GF-D8 (cell line): ENCODE measurements at regions not wholly inside any gene's neighbourhood (a gene's known extent, or its start where the extent isn't known, plus 50 kb on each side); places are given as distances from the start of the nearest gene placed in this dataset.

ENCODE experiments used
- DNase-seq: peaks from one replicate; lab custom pipeline; 2025; lab: John Stamatoyannopoulos, UW

DNA sequence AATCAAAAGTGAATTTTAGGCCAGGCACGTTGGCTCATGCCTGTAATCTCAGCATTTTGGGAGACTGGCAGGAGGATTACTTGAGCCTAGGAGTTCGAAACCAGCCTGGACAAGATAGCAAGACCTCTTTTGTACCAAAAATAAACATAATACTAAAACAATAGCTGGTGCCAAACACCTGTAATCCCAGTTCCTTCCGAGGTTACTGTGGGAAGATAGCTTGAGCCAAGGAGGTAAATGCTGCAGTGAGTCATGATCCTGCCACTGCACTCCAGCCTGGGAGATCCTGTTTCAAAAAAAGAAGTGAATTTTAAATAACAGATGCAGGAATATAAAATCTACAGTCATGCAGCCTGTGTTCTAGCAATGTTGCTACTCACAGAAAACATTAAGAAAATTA lies 488.3 kb downstream of the PPARGC1A start:
- no peak for DNase-seq

DNA sequence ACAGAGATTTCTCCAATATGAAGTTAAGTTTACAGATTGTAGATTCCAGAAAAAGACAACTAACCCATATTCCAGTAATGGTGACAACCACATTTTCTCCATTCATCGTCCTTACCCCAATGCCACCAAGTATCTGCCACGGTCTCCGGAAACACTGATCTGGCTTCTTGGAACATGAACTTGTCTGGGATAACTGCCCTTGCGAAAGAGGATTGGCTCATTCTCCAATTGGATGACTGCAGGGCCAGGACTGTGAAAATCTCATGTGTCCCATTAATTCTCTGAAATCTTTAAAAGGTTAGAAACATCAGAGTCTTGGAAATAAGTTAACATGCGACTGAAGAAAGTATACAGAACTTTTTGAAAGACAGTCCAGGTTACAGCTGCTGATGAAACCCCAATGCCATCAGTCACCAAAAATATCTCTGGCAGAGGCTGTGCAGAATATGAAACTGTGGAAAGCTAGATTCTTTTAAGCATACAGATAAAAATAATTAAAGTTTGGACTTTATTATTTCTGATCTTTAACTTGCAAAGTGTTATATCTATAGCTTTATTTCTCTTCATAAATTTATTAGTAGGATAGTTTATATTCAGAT lies 496.9 kb downstream of the PPARGC1A start:
- DNase-seq = no peak

DNA sequence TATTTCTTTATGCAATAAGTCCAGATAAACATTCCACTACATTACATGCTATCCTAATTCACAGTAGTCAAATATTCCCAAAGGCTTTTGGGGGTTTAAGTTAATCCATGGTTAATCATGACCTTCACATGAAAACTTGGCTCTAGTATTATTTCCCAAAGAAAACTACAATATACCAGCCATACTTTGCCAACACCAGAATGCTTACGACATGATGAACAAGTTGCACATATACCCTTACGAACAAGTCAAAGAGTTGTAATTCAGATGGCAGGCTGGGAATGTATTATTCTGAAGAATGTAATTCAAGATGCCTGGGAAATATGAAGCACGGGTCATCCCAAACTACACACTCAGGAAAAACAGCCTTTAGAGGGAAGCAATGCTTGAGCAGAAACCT lies 499.6 kb downstream of the PPARGC1A start:
- DNase-seq = no peak

DNA sequence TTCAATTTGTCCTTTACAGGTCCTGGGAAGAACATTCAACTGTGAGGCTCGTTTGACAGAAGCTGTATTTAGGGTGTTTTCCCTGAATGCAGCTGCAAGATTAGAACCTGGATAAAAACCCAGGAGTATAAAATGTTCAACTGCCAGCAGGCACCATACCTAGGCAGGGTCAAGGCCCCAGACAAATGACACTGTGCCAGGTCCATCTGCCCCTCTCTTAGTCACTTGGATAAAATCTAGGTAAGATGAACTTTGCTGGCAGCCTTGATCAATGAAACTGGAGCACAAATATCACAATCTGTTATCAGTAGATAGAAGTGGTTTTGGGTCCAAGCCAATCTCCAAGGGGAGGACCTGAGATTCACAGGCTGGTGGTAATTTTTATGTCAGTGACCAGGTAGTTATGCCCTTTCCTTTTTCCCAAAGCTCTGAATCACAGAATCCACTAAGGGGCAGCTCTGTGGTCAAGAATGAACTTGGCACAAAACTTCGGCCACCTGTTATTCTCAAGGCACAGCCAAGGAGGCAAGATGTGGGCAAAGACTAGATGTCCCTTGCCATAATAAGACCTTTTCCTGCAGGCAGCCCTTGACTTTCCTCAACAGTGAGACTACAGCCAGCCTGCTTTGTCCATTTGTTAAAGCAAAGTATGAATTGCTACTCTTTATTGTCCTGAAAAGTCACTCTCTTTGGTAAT lies 501.0 kb downstream of the PPARGC1A start:
- no peak for DNase-seq

DNA sequence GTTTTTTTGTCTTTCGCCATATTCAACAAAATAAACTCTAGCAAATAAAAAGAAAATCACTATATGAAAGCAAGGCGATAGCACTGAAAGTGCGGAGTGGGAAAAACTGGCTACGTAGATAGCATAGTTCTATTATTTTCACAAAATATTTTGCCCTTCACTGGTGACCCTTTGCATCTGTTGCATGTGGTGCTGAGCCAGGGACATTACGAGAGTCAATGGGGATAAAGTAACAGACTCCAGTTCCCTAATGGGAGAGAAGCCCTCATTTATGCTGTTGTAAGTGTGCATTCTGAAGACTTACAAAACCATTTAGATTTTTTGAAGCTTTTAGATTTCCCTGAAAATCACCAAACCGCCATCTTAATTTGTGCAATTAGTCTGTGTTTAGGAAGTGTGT lies 501.6 kb downstream of the PPARGC1A start:
- DNase-seq = no peak

DNA sequence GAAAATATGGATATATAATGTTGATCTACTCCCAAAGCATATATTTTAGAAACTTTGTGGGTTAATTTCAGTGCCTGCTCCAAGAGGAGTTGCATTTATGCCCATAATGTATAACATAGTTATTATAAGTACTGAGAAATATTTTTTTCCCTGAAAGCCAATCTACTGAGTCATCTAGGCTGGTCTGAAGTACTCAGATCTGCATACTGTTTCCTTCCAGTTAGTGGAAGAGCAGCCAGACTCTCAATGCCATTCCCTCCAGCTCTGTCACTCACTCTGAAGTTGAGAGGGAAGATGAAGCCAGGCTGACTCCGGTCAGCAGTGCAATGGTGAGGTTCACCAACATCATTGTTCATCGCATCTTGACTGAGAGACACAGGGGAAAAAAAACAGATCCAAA lies 505.1 kb downstream of the PPARGC1A start:
- DNase-seq = no peak

DNA sequence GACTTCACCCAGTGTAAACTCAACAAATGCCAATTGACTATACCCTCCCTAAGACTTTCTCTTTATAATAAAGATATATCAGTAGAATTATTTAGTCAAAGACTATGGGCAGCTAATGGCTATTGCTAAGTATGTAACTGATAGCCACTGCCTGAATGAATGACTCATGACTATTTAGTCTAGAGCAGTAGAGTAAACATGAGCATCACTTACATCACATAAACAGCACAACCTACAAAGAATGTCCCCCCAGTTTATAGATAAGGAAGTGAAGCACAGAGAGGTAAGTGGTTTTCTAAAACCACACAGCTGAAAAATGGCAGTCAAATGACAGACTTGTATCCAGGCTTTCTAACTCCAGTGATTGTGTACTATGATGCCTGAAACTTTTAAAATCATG lies 507.0 kb downstream of the PPARGC1A start:
- no peak for DNase-seq

DNA sequence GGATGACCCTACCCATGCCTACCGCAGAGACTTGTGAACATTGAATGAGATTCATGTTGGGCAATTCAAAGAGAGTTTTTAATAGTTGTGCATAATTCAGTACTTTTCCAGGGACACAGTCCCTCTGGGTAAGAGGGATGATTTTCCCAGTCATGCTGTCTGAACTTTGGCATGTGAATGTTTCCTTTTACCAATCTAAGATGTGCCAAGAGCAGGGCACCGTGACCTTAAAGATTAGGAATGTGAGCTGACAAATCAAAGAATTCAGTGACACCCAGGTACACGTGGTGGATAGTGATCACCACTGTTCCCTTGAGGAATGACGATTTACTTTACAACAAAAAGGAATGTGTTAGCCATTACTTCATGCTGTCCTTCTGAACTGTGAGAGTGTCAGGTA lies 515.6 kb downstream of the PPARGC1A start:
- no peak for DNase-seq

DNA sequence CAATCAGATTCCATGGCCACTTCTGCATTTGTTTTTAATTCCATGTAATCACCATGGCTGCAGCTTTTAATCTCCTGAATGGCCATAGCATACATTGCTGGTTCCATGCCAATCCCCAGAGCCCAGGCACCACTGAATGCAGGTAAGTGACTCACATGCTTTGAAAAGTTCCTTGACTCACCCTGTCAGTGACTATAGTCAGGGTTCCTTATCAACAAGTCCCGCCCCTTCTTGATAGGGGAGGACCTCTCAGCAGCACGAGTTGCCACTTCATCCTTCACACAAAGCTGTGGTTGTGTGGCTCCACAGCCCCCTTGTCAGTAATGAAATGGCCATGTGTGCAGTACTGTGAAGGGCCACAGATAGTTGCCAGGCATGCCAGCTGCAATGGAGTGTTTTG lies 516.6 kb downstream of the PPARGC1A start:
- DNase-seq = no peak

DNA sequence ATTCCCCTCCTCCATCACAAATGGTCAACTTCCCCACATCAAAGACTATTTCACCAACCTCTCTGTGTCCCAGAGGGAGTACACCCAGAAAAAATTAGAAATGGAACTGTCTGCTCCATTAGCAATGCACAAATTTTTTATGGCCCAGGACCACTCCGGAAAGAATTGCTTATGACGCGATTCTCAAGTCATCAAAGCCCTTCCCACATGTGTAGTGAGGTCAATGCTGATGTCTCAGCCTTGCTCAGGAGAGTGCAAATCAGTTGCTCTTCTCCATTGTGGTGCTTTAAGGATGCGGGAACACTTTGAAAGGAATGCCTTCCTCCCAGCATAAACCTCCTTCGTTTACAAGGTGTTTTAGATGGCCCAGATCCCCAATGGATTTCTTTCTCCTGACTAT lies 518.3 kb downstream of the PPARGC1A start:
- no peak for DNase-seq

DNA sequence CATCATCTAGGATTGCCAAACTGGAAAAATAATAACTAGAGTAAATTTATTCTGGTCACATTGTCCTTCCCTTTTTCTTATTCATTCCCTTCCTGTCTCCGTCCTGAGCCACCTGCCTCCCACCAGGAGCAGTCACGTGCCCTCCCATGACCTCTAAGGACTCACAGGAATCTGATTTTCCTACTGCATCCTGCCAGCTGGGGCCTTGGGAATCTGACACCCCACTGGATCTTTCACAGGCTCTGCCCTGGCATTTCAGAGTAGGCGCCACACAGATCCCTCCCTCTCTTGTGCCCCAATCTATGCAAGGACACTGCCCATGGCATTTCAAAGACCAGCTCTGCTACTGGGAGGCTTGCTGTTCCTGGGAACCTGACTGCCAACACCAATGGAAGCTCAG lies 520.5 kb downstream of the PPARGC1A start:
- DNase-seq = no peak

DNA sequence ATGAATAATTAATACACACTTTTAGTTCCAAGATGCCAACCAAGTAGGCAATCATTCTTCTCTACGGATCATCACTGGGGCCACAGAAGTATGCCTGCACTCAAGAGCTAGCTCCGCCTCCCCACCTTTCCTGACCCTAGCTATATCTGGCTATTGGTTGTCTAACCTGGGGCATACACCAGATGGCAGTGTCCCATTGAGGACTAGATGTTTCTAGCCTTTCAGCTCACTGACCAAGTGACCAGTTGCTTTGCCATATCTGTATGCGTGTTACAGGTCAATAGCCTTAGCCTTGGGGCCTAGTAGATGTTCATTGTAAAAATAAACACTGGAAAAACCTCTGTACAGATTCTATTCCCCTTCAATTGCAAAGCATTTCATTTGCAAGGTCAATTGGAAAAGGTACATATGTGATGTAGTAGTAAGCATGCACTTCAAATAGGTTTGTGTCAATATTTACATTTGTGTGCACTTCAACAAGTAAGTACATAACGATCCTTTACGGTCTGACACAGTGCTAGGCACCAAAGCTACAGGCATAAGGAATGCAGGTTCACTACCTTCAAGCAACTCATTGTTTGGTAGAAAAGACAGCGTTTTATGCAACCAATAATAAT lies 521.7 kb downstream of the PPARGC1A start:
- DNase-seq = no peak

DNA sequence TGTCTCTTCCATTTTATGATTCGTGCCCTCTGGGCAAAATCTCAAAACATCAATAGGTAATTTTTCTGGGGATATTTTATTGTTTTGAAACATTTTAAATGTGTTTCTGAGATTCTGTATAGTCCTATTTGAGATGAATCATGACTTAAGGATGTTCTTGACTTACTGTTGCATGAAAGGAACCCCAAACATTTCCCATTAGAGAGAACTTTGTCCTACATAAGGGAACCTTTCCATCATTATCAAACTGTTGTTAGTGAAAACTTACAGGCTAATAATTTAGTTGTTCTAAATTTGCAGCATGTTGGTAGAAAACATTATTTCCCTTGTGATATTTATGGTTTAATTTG lies 523.3 kb downstream of the PPARGC1A start:
- DNase-seq = no peak

DNA sequence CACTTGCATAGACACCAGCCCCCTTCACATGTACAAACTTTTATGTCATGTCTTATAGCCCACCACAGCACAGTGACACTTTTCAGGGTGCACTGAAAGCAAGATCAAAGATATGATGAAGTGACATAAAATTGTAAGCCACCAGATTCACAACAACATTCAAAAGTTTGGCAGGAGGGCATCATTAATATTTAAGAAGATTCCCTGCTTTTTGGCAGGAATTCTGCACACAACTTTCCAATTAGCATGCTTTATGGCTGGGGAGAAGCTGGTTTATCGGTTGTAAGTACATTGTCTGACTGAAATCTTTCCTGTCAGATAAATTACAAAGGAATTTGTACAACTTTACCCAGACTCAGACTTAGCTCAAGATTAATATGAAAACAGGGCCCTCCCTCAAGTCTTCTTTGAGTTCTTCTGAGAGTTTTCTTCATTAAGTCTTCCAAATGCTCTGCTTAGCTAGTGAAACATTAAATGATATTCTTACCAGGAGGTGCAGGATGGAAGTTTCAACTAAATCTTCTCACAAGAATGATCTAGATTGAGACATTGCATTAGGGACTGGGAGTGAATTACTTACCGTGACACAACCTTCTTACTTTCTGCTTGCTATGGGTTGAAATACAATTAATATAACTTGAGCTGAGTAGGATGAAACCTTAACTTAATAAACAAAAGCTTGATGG lies 523.8 kb downstream of the PPARGC1A start:
- no peak for DNase-seq

DNA sequence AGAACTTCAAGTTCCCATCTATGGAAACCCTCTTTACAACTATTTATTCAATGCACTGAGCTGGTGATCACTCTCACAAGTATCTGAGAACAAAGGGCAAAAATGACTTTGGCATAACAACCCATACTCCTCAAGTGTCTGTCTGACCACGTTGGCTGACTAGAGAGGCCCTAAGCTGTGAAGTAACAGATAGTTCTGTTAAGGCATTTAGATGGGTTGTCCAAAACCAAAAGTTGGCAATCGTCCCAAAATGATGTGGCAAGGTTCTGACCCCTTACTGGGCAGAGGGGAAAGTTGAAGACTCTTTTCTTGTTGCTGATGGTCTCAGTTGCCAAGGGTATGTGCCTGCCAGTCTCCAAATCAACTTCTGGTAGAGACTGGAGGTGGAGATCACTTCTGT lies 524.8 kb downstream of the PPARGC1A start:
- no peak for DNase-seq

DNA sequence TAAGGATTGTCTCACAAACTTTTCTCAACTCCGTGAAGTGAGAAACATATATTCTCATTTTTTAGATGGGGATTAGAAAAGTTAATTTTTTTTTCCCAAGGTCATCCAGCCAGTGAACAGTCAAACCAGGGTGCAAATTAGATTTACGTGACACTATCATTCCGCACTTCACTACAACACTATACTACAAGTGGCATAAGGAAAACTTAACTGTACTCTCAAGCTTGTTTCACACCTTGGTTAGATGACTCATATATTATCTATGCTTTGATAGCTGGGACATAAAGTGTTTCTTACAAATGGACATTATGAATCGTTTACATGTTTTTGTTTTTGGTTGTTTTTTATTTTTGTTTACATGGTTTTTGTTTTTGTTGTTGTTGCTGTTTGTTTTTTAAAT lies 525.7 kb downstream of the PPARGC1A start:
- no peak for DNase-seq

DNA sequence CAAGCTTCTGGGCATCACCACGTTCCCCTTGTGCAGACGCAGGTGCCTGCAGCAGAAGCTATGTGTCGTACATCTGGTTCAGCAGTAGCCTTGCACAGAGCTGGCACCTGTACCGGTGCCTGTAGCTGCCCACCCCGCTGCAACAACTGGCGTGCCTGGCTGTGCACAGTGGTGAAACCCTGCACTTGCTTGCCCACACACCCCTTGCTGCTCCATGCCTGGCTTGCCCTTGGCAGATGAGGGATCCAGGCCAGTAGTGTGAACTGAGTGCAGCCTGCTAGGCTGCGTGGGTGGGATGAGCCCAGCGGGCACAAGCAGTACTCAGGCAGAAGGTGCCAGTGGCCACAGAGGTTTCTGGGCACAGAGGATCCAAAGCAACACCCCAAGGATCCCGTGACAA lies 528.4 kb downstream of the PPARGC1A start:
- DNase-seq = no peak

DNA sequence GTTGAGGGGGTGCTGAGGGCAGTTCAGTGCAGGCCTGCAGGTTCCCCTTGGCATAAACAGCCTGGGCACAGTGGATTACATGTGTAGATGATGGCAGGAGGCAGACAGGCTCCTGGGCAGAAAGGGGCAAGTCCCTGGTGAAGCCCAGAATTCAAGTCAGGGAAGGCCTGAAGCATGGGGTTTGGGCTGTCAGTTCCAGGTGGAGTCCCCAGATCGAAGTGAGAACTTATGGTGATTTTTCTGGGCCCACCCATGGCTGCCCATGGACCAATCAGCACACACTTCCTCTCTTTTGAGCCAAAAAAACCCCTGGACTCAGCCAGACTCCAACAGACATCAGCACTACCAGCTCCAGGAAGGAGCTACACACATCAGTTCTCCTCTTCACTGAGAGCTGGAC lies 529.1 kb downstream of the PPARGC1A start:
- no peak for DNase-seq

DNA sequence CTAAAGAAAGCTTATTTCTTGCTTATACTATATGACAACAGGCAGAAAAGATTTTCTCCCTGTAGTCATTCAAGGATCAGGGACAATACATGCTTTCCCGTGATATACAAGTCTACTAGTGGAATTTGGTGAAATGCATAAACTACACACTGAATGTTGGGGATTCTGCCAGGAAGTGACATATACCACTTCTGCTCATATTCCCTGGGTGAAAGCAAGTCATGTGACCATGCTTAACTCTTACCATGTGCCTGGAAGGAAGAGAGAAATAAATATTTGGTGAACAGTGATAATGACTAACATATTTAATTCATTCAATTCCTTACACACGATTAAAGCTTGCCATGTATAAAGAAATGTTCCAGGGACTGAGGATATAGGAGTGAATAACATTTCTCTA lies 534.6 kb downstream of the PPARGC1A start:
- no peak for DNase-seq

DNA sequence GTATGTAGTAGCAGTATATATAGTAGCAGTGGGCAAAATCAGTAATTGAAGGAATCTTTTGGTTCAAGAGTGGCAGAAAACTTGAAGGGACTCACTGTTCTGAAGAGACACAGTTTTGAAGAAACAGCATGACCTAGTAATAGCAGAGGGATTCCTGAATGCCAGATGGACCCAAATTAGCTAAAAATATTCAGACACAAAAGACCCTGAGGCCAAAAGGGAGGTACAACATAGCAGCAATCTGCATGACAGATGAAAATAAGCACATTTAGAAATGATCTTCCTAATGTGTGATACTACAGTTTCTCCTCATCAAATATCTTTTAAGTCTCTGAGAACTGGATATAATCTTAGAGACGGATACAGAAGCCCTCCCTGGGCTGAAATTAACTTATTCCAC lies 536.6 kb downstream of the PPARGC1A start:
- DNase-seq = no peak

DNA sequence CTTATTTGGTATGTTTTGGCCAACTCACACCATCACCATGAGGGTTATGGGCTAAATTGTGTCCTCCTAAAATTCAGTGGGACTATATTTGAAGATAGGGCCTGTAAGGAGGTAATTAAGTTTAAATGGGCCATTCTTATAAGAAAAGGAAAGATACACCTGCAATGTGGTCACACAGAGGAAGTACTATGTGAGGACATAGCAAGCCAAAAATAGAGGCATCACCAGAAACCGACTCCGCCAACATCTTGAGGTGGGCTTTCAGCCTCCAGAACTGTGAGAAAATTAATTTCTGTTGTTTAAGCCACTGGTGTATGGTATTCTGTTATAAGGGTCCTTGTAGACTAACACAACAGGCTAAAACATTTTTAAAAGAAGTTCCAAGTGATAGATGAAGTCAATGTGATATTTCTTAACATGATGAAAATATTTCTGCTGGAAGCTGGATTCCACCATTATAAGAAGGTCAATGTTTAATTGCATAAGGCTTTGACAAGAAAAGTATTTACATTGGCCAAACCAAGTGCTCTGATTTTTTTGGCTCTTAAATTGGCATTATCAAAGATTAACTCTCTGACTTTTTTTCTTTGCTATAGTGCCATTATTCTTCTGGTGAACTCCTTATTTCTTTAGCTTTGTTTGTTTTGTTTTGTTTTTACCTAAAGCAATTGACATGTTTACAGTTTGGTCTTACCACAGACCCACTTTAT lies 540.9 kb downstream of the PPARGC1A start:
- DNase-seq = no peak

DNA sequence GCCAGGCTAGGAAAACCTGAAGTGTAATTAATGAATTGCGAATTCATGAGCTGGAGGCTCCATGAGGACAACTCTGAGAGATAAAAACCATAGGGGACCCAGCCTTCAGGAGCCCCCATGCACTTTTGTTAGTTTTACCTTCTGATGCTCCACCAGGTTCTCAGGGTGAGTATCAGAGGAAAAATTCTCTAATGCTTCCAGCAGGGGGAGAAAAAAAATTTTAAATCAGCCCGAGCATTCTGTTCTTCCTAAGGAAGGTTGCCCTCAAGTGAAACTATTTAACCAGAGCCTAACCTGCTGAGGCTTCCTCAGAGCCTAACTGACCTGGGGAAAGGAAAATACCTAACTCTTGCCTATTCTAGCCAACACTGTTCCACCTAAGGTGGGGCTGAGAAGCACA lies 552.6 kb downstream of the PPARGC1A start:
- no peak for DNase-seq
